GM19452 (cell line): ENCODE measurements at regions not wholly inside any gene's neighbourhood (a gene's known extent, or its start where the extent isn't known, plus 50 kb on each side); places are given as distances from the start of the nearest gene placed in this dataset.

Source experiments
- ATAC-seq: cut with Tn5 transposase; IDR thresholded peaks from one replicate; pipeline ENCODE4 v1.9.1; 2021; ENCODE audit not compliant: unreplicated experiment

DNA sequence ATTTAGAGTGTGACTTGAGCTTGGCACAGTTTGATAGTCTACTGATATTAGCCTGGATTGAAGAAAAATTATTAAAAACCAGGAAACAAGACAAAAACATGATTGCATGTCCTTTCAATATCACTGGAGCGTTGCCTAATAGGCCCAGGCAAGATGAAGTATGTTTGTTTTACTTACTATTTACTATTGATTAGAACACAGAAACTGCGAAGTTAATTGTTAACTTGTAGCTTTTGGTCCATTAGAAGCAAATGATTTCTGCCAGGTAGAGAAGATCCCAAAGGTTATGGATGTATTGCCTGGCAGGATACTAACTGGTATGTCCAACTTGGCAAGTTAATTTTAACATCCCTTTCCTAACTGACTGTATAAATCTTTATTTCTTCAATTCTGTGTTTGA is 268.9 kb downstream of the ETNK1 start:
- ATAC-seq: no peak

DNA sequence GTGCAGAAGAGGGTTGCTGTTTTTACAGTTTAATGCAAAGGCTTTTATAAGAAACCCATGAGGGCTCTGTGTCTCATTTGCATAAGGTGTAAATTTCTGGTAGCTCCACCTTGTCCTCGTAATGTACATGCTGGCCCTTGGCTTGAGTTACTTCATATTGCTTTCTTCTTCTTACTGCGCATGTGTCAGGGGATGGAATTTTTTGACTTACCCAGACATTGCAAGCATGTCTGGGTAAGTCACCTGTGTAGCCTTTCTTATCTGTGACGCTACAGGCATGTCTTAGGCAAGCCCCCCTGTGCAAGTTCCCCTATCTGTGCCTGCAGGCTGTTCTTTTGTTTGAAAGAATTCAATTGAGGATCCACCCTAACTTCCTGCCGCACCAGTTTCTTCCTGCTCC is 274.2 kb downstream of the ETNK1 start:
- no peak for ATAC-seq

DNA sequence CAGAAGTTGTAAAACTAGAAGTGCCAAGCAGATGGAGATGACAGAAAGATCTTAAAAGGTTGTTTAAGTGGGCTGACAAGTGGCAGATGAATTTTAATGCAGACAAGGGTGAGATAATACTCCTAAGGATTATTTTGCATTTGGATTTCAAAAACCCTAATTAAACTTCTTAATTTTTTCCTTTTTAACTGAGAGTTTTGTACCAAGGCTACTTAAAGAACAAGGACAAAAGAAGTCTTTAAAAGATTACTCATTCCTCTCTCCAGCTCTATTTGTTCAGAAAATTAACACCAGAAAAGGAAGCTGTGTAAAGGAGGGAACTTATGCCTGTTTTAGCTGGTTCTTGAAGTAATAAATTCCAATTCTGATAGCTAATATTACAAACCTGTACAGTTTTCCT is 275.4 kb downstream of the ETNK1 start:
- ATAC-seq: no peak

DNA sequence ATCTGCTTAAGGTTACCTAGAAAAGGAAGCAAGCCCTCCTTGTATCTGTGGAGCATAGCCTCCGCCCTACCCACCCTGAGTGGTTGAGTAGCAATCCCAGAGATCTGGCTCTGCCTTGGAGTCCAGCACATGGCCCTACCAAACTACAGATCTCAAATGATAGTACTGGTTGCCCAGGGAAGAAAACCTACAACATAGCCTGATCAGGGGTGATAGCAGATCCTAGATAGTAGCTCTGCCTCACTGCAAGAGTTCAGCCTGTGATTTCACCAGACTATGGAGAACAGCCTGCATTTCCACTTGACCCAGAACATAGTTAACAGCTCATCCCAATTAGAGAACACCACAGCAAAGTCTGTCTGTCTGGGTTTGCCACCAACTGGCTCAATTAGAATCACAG is 279.5 kb downstream of the ETNK1 start:
- ATAC-seq: no peak

DNA sequence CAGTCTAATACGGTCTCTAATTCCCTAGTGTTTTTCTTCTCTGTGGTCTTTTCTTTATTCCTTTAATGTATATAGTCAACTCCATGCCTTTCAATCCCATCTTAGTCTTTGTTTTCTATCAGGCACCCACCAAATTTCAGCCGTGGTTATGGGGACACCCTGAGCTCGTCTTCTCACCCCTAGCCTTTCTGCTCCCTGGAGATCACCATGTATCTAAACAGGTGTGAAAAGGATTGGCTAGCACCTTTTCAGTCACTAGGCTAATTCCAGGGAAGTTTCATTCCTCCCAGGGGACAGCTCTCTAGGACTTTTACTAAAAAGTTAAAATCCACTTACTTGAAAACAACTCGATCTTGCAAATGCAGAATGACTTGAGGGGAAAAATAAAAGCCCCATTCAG is 291.3 kb downstream of the ETNK1 start:
- no peak for ATAC-seq

DNA sequence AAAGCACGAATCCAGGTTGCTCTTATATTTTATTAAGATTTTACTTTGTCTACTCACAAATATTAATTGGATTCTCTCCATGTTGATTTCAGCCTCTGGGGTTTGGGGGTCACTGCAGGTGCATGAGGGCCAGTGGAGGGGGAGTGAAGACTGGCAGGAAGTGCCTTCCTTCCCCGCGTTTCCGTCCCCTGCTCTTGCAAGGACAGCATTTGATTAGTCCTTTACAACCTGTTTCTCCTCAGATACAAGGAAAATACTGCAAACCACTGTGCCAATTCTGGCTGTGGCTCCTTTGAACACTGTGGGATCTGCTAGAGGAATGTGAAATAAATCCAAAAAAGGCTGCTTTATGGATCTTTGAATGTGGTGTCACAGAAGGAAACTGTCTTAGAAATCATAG is 291.8 kb downstream of the ETNK1 start:
- ATAC-seq: no peak

DNA sequence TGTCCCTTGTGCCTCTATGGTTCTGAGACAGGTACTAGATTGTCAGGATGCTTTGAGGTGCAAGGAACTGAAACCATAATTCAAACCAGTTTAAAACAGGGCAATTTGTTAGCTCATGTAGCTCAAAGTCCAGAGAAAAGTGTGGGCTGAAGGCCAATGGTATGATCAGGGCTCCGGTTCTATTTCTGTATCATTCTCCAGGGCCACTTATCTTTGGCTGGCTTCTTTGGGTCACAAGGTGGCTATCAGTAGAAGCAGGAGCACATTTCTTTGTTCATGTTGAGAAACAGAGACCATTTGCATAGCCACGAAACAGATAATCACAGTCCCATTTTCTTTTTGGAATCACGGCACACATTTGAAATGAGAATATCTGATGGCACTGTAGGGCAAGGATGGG is 294.9 kb downstream of the ETNK1 start:
- ATAC-seq: no peak

DNA sequence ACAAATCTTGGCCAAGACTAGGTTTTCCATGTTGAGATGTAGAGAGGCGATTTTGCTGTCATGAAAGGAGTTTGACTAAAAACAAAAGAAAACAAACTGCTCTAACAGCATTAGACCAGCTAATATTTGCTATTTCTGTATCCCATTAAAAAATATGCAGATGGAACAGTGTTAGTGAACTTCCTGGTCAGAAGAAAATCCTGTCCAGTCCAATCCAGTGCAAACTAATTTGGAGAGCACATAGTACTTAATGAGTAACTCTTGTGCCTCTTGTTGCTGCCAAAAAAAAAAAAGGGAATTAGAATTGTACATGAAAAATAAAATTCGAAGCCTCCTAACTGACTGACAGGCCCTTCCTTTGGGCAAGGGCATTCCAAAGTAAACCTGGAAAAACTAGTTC is 298.8 kb downstream of the ETNK1 start:
- no peak for ATAC-seq

DNA sequence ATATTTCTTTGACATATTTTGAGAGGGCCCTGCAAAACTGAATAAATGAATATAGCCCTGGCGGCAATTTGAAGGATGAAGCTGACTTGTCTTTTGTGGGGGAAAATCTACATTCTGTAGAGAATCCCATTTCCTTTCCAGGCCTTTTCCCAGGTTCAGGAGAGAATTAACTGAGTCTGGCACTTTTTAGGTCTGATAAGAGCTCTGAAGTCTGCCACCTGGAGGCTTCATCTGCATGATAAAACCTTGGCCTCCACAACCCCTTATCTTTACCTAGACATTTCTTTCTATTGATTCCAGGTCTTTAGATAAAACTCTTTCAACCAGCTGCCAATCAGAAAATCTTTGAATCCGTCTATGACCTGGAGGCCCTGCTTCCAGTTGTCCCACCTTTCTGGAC is 299.4 kb downstream of the ETNK1 start:
- no peak for ATAC-seq

DNA sequence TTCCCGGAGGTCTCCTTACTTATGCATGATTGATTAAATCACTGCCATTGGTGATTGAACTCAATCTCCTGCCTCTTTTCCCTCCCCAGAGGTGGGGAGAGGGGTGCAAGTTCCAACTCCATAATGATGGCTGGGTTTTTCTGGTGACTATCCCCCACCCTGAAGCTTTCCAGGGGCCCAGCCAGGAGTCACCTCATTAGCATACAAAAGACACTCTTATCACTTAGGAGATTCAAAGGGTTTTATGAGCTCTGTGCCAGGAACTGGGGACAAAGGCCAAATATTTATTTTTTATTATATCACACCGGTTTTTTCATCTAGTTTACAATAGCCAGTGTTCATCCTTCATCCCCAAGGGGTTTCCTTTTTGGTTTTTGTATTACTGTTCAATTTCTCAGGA is 300.7 kb downstream of the ETNK1 start:
- no peak for ATAC-seq

DNA sequence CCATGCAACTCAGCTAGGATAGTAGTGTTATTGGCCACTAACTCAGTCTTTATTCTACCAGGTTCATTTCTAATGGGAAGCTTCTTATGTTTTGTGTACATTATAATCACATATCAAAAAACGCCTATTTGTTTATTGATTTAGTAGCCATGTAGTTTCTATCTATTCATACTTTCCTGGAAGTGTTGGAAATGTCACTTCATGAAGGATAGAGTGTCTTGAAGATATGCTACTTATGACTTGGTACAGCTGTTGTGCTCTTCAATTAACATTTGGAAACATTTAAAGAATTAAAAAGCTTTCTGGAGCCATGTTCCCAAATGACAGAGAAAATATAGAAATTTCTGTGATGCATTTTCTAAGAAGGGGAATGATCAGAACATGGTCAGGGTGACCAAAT is 307.5 kb downstream of the ETNK1 start:
- ATAC-seq: no peak

DNA sequence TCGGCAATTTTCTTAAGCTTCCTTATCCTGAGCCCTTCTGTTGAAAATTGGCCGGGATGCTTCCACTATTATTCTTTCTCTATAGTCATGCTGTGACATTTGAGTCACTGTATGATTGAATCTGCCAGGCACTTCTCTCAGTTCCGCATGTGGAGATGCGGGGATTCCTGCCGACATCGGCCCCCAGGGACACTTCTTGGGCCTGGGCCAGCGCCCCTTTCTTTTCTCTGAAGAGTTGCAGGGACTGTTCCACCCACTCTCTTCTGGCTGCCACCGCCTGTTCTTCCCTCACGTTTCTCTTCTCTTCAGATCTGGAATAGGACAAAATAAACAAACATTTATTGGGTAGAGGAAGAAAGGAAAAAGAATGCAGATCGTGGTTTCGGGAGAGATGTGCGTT is 310.1 kb downstream of the ETNK1 start:
- no peak for ATAC-seq

DNA sequence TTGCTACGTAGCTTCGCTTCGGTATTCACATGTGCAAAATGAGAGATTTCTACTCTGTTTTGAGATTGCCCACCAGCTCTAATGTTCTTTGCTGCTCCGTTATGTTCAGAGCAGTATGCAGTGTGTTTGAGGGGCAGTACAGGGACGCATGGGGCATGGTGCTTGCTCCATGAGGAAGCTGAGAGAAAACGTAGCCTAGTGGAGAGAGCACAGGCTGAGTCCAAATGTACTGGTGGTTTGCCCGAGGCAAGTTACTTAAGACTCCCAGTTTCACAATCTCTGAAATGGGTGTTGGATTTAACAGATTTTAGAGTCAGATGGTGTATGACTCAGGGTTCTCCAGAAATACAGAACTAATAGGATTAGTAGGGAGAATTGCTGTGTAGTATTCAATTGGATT is 310.5 kb downstream of the ETNK1 start:
- no peak for ATAC-seq

DNA sequence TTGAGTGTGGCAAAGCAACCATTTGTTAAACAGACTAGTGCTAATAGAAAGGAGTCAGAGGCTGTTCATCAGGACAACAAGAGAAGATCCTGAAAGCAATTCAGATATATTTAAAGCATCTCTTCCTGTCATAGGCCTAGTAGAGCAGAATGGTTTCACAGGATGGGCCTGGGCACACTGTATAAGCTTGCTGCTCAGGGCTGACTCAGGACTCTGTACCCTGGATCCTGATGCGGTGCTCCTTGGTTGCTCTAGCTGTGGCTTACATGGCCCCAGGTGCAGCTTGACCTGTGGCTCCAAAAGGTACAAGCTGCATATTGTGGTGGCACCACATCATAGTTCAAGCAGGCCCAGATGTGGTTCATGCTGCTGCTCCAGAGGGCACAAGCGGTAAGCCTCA is 313.4 kb downstream of the ETNK1 start:
- ATAC-seq: no peak

DNA sequence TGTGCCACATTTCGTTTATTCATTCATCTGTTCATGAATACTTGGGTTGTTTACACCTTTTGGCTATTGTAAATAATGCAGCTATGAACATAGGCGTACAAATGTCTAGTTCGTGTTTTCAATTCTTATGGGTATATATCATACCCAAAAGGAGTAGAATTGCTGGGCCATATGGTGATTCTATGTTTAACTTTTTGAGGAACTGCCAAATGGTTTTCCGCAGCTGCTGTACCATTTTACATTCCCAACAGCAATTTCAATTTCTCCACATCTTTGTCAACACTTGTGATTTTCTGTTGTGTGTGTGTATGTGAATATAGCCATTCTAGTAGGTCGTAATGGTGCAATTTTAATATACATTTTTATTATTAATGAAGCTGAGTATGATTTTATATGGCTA is 326.2 kb downstream of the ETNK1 start:
- ATAC-seq: no peak

DNA sequence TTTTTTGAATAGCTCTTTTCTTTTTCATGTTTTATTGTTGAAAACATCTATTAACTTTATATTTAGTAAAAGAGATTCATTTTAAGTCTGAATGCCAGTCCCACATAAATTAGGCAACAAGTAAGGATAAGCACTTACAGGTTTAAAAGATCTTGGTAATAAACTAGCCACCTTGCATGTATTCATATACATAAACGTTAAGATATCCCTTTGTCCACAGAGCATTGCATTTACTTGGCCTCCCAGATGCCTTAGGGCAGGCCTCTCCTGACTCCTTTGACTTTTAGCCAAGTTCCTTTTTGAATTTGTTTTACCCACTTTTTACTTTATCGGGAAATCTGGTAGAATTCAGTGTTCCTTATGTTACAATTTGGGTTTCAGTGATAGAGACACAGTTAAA is 331.7 kb downstream of the ETNK1 start:
- ATAC-seq: no peak

DNA sequence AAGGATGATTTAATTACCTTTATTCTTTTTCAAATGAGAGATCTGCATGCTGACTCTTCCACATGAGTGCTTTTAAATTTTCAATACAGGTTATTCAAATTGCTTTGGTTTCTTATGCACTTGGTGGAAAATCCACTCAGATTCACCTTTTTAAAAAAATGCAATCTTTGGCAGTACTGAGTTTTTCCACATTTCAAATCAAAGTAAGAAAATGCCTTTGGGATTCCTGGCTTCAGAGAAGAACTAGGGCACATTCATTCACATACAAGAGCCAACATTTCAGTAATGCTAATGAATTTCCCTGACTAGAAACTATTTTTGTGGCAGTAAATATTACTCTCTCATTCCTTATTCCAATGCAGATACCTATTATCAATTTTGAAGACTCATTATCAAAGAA is 342.2 kb downstream of the ETNK1 start:
- no peak for ATAC-seq

DNA sequence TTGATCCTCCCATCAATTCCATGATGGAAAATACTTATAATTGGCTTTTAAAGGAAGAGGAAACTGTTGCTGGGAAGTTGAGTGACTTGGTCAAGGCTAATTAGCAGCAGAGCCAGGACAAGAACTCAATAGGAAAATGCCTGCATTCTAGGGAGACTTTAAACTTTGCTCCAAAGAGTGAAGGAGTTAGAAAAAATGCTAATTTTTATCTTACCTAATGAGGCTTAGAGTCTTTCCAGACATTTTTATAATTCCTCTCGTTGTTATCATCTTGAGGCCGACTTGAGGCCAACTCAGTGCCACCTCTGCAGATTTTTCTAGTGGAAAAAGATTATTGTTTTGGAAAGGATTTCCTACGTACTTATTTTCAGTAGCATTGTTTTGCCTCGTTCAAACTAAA is 344.6 kb downstream of the ETNK1 start:
- no peak for ATAC-seq

DNA sequence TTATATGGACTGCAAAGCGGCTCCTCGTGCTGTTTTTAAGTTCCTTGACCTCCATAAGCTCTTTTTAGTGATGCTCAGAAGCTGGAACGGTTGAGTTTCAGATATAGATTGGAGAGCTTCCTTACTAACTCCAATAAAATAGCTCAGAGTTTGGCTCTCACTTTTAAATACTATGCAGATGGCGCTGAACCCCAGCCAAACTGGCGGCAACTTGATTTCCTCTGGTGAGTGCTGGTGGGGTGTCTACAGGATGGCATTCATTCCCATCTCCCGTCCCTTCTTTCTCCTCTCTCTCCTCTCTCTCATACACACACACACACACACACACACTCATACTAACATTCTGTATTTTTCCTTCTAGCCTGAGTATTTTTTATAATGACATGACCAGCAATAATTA is 346.3 kb downstream of the ETNK1 start:
- no peak for ATAC-seq

DNA sequence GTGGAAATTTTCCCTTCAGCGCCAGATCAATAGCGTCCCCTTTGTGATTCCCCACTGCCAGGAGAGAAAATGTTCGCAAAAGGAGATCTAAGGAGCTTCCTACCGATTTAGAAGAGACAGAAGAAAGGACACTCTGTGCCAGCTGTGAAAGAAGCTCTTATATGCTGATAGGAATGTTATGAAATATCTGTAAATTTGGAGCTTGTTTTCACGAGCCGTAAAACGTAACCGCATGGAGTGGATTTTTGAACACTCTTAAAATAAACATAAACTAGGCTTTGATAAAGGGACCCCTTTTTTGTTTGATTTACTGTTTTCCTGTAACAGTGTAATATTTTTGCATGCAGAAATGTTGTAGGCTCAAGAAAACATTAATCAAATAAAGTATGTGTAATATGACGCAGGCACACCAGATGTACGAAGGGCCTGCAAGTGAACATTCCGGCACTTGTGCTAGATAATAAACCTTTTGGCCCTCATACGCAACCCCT is 346.8 kb downstream of the ETNK1 start:
- ATAC-seq: no peak

DNA sequence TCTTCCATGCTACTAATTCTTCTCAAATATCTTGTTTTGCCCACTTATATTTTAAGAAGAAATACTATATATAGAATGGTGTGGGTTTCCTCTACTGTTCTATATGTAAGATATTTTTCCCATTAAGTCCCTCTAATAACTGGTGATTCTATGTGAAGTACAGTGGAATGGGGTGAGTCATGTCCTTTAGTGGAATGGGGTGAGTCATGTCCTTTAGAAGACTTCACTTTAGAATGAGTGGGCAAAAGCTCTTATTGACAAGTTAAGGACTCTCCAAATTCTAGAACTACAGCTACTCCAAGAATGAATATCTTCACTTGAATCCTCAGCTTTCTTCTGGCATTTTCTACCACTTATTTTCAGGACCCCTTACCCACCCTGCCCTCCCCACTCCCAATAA is 349.9 kb downstream of the ETNK1 start:
- ATAC-seq: no peak

DNA sequence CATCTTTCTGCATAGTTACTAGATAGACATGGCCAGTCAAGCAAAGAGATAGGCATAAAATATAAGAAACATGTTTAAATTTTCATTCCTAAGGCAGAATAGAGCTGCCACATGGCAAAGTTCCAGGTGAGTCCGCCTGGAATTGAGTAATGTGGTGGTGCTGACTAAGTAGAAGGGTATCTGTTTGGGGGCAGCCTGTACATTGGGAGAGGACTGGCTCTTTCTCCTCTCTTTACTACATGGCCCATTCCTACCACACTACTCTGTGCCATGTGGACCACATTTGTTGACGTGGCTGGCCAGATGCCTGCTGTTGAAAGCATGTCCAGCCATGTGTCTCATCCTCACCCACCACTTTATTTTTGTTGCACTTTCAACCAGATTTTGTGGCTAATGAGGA is 354.0 kb downstream of the ETNK1 start:
- ATAC-seq: no peak

DNA sequence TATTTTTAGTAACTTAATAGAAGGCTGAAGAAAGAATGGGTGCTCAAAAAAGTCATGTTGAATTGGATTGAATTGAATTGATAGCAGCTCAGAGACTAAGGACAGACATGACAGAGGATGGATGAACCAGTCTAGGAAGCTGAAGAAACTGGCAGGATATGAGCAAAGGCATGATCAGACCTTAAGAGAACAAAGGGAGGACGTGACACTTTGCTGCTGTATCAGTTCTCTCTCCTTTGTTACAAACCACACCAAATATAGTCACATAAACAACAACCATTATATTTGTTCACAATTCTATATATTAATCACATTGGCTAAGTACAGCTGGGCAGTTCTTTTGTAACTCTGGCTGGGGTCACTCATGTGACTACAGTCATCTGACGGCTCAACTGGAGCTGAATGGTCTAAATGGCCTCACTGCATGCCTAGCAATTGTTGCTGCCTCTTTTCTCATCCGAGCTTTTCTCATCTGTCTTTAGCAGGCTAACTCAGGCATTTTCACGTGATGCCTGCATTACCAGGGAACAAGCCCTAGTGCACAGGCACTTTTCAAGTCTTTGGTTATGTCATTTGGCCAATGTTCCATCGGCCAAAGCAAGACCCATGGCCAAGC is 355.0 kb downstream of the ETNK1 start:
- no peak for ATAC-seq

DNA sequence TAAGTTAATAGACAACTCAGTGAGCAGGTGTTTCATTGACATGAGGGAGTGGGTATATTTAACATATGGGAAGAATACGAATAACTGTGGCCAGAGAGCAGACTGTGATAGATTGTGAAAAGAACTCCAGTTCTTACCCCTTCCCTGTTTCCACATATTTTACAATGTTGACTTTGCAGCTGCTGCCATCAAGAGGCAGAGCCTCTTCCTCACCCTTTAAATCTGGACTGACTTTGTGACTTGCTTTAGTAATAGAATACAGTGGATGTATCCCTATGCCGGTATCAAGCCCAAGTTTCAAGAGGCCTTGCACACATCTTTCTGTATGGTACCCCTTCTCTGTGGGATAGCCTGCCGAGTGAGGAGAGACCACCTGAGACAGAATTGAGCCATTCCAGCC is 356.7 kb downstream of the ETNK1 start:
- ATAC-seq: no peak
